Upper lobe of left lung (tissue), 4 donors: ENCODE measurements at regions not wholly inside any gene's neighbourhood (a gene's known extent, or its start where the extent isn't known, plus 50 kb on each side); places are given as distances from the start of the nearest gene placed in this dataset.

Experiments used
- CTCF ChIP-seq, 6 experiments: fragments of 450-650 bp in 4 of 6; fragments of 200-600 bp in 2 of 6; sonication (generic) in 2 of 6; IDR thresholded peaks; one replicate each; pipeline ENCODE4 v1.5.1; 2016 to 2019; ENCODE audit warnings: antibody characterized with exemption in 6 of 6
- EP300 ChIP-seq, 4 donors: sonication (generic); formaldehyde crosslinking; IDR thresholded peaks; one replicate each; pipeline ENCODE4 v1.5.1; 2017; ENCODE audit warnings: antibody characterized with exemption in 4 of 4, control low read depth in 2 of 4
- POLR2A ChIP-seq, 4 donors: fragments of 450-650 bp; IDR thresholded peaks; one replicate each; pipeline ENCODE4 v1.5.1; 2016 to 2017; ENCODE audit warnings: antibody characterized with exemption in 4 of 4, mild to moderate bottlenecking in 2 of 4
- POLR2AphosphoS5 ChIP-seq, 2 donors: sonication (generic); formaldehyde crosslinking; IDR thresholded peaks; one replicate each; pipeline ENCODE4 v1.5.1; 2017; ENCODE audit warnings: antibody characterized with exemption in 2 of 2

GRCh38 chr7:159271781-159272180 is 127.1 kb upstream of the VIPR2 start:
- TF ChIP-seq POLR2A (IDR thresholded peaks at IDR 0.05) (no peak), CTCF (IDR thresholded peaks at IDR 0.05) (no peak), POLR2AphosphoS5 (IDR thresholded peaks at IDR 0.05) (no peak), EP300 (IDR thresholded peaks at IDR 0.05) (no peak)
